SU-DHL-6 (cell line): ENCODE measurements at regions not wholly inside any gene's neighbourhood (a gene's known extent, or its start where the extent isn't known, plus 50 kb on each side); places are given as distances from the start of the nearest gene placed in this dataset.

Experiments used
- H2AFZ ChIP-seq: fragments of 200-600 bp; sonication (generic); 2 replicates; pipeline ENCODE4 v1.6.1; 2014; ENCODE audit warnings: low read depth, mild to moderate bottlenecking, moderate library complexity, mixed read lengths, antibody characterized with exemption, low read length; ENCODE audit not compliant: severe bottlenecking
- H3F3A ChIP-seq: fragments of 200-600 bp; shearing (Covaris generic); 2 replicates; pipeline ENCODE4 v1.6.0; 2016; ENCODE audit warnings: antibody characterized with exemption, mild to moderate bottlenecking; ENCODE audit not compliant: insufficient read depth
- H3K27ac ChIP-seq: fragments of 200-600 bp; sonication (generic); 2 replicates; pipeline ENCODE4 v1.5.1; 2016; ENCODE audit warnings: low read depth, mild to moderate bottlenecking, low read length, moderate library complexity, mixed read lengths
- H3K27me3 ChIP-seq: fragments of 200-600 bp; sonication (generic), shearing (Covaris generic); 2 replicates; pipeline ENCODE4 v1.6.0; 2014; ENCODE audit warnings: mild to moderate bottlenecking, low read length
- H3K36me3 ChIP-seq: fragments of 200-600 bp; sonication (generic); 2 replicates; pipeline ENCODE4 v1.6.1; 2014; ENCODE audit warnings: mild to moderate bottlenecking, low read length, mixed read lengths
- H3K4me2 ChIP-seq: fragments of 300-600, 200-600 bp; shearing (Covaris generic), sonication (generic); 2 replicates; pipeline ENCODE4 v1.6.0; 2014; ENCODE audit warnings: low read length, low read depth, mild to moderate bottlenecking; ENCODE audit not compliant: poor library complexity, severe bottlenecking
- H3K4me3 ChIP-seq: fragments of 200-600 bp; sonication (generic); 2 replicates; pipeline ENCODE4 v1.5.1; 2014; ENCODE audit warnings: antibody characterized with exemption, low read length, mild to moderate bottlenecking, mixed read lengths; ENCODE audit not compliant: insufficient read depth, poor library complexity, severe bottlenecking
- H3K79me2 ChIP-seq: fragments of 200-600 bp; sonication (generic); 2 replicates; pipeline ENCODE4 v1.6.1; 2014; ENCODE audit warnings: mild to moderate bottlenecking, low read length, moderate library complexity; ENCODE audit not compliant: insufficient read depth
- H3K9ac ChIP-seq: fragments of 200-600 bp; sonication (generic); 2 replicates; pipeline ENCODE4 v1.7.0; 2014; ENCODE audit warnings: mild to moderate bottlenecking, low read length
- H3K9me2 ChIP-seq: fragments of 200-600 bp; sonication (generic); replicated peaks from 2 replicates; pipeline ENCODE4 v1.6.1; 2014; ENCODE audit warnings: low read length; ENCODE audit not compliant: insufficient read depth
- H3K9me3 ChIP-seq: fragments of 200-600 bp; sonication (generic); 2 replicates; pipeline ENCODE4 v1.6.1; 2014; ENCODE audit warnings: low read length, mixed read lengths; ENCODE audit not compliant: insufficient read depth
- H4K20me1 ChIP-seq: fragments of 200-600 bp; sonication (generic); 2 replicates; pipeline ENCODE4 v1.6.1; 2014; ENCODE audit warnings: low read depth, mild to moderate bottlenecking, antibody characterized with exemption, low read length, moderate library complexity, mixed read lengths
- EZH2phosphoT487 ChIP-seq: fragments of 200-600 bp; sonication (generic), shearing (Covaris generic); conservative IDR thresholded peaks from 2 replicates; pipeline ENCODE4 v1.6.1; 2018; ENCODE audit warnings: mild to moderate bottlenecking, antibody characterized with exemption, low read length, moderate library complexity, mixed read lengths
- TF ChIP-seq, protein P1 (sequence below): fragments of 200-600 bp; sonication (generic); IDR thresholded peaks from one replicate; pipeline ENCODE4 v1.5.1; 2017; ENCODE audit warnings: antibody characterized with exemption, mild to moderate bottlenecking, low read length, moderate library complexity; ENCODE audit not compliant: insufficient read depth, poor library complexity, severe bottlenecking

DNA sequence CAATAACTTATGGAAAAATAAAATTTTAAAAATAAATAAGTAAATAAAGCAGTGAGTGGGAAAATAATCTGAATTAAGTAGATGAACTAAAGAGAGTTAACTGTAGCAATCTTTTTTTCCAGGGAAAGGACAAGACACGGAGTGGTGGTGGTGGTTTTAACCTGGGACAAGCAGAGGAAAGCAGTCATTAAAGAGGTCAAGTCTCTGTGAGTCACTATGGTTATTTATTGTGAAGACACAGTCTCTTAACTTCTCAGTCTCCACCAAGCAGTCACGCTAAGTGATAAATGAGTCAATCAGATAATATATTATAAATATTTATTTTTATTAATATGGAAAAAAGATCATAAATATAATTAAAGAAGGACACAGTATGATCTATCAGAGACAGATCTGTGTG lies 228.1 kb upstream of the MEOX2 start:
- H3K4me2 ChIP-seq, result no peak overlapping the region
- H3K79me2 ChIP-seq, result no peaks in the 10 kb centered on the region
- no peak overlapping the region for H3K9ac ChIP-seq
- peaks cover 2% of the 10 kb centered on the region; the same call in 1 of the 2 replicates for H3K9me3 ChIP-seq
- H3K27ac ChIP-seq, result no peak overlapping the region
- no peaks in the 10 kb centered on the region; the same call in 1 of the 2 replicates for H3K27me3 ChIP-seq
- H3K4me3 ChIP-seq, result no peak overlapping the region
- H2AFZ ChIP-seq, result no peak overlapping the region
- H3F3A ChIP-seq, result no peaks in the 10 kb centered on the region
- H3K9me2 ChIP-seq, result 0 out of 2 replicates have a peak, but pooled peaks cover 4% of the 10 kb centered on the region
- no peaks in the 10 kb centered on the region for H3K36me3 ChIP-seq
- no peaks in the 10 kb centered on the region for H4K20me1 ChIP-seq
- TF ChIP-seq EZH2phosphoT487, result no peak
- TF ChIP-seq, protein P1, sequence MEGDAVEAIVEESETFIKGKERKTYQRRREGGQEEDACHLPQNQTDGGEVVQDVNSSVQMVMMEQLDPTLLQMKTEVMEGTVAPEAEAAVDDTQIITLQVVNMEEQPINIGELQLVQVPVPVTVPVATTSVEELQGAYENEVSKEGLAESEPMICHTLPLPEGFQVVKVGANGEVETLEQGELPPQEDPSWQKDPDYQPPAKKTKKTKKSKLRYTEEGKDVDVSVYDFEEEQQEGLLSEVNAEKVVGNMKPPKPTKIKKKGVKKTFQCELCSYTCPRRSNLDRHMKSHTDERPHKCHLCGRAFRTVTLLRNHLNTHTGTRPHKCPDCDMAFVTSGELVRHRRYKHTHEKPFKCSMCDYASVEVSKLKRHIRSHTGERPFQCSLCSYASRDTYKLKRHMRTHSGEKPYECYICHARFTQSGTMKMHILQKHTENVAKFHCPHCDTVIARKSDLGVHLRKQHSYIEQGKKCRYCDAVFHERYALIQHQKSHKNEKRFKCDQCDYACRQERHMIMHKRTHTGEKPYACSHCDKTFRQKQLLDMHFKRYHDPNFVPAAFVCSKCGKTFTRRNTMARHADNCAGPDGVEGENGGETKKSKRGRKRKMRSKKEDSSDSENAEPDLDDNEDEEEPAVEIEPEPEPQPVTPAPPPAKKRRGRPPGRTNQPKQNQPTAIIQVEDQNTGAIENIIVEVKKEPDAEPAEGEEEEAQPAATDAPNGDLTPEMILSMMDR, result no peak

DNA sequence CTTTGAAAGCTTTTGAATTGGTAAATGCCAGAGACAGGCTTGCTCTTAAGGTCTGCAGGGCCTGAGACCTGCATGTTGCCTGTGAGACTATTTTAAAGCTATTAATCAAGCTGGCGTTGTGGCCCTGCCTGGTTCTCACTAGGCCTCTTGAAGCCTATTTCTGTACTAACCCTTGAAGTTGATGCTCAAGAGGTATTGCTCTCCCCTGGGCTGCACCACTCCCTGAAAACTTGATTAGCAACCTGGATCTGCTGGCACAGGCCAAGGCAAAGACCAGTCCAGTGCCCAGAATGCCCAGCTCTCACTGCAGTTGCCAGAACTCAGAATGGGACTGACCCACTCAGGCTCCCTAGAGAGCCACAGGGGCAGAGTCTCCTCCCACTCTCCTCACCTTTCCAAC lies 220.0 kb upstream of the MEOX2 start:
- no peak overlapping the region for H3K9ac ChIP-seq
- no peaks in the 10 kb centered on the region for H3K36me3 ChIP-seq
- no peak for TF ChIP-seq EZH2phosphoT487
- TF ChIP-seq, protein P1, result no peak
- H3K27ac ChIP-seq, result no peak overlapping the region
- no peak overlapping the region for H2AFZ ChIP-seq
- no peaks in the 10 kb centered on the region for H3K79me2 ChIP-seq
- 0 out of 2 replicates have a peak, but pooled peaks cover 3% of the 10 kb centered on the region for H3K9me2 ChIP-seq
- no peak overlapping the region for H3K4me3 ChIP-seq
- H3F3A ChIP-seq, result no peaks in the 10 kb centered on the region
- H3K27me3 ChIP-seq, result no peaks in the 10 kb centered on the region
- no peak overlapping the region for H3K4me2 ChIP-seq
- H3K9me3 ChIP-seq, result 0 out of 2 replicates have a peak, but pooled peaks cover 4% of the 10 kb centered on the region
- H4K20me1 ChIP-seq, result no peaks in the 10 kb centered on the region

DNA sequence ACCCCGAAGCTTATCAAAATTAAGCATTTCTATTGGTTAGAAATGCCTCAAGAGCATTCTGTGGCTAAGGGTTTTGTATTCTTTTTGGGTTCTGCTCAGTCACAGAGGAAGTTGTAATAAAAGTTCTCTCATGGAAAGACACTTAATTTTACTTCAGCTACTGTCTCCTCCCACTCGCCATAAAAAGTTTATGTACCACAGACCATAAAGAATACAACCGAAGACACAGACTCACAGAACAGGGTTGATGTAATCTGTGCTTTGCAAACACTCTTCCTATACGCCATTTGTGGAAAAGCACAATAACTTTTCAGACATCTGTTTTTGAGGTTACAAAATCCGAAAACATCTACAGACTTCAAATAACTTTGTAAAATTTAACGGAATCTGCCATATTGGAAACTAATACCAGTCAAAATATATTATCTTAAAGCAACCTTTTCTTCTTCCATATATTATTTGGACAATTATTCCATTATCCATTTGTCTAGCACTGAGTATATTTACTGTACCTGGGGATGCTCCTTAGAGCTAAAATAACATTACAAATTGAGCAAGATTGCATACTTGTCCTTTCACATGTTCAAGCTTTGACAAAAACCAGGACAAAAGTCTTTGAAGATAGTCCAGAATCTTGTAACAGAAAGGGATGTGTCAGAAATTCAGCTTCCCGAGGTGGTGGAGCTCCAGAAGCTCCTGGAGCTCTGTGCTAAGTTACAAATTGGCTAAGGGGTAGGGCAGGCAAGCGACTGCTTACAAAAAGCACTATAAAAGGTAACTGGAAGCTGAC lies 219.0 kb upstream of the MEOX2 start:
- Histone ChIP-seq H3K9ac (no peak overlapping the region), H3F3A (no peaks in the 10 kb centered on the region), H3K4me3 (no peak overlapping the region), H3K27ac (no peak overlapping the region), H3K36me3 (no peaks in the 10 kb centered on the region), H3K4me2 (no peak overlapping the region), H4K20me1 (no peaks in the 10 kb centered on the region), H2AFZ (no peak overlapping the region), H3K9me3 (0 out of 2 replicates have a peak, but pooled peaks cover 4% of the 10 kb centered on the region), H3K79me2 (no peaks in the 10 kb centered on the region), H3K9me2 (0 out of 2 replicates have a peak, but pooled peaks cover 3% of the 10 kb centered on the region), H3K27me3 (no peaks in the 10 kb centered on the region)
- TF ChIP-seq, protein P1, result no peak
- no peak for TF ChIP-seq EZH2phosphoT487
